Sigmoid colon (tissue), 6 donors: ENCODE measurements at regions not wholly inside any gene's neighbourhood (a gene's known extent, or its start where the extent isn't known, plus 50 kb on each side); places are given as distances from the start of the nearest gene placed in this dataset.
A peak's percentile ranks its signal among the peaks of the same experiment; 100 is the strongest.
"Not testable (repeated sequence)": the region's sequence is repeated elsewhere in the genome, so short reads cannot be mapped to it uniquely, and the experiment has no call there.

Experiments used
- DNase-seq: peaks from one replicate; pipeline ENCODE4 v3.0.0-alpha.2; 2019
- H3K27ac ChIP-seq, 4 donors: fragments of 200-600 bp; sonication (generic); one replicate each; pipeline ENCODE4 v1.5.1; 2016 to 2019; ENCODE audit warnings: mild to moderate bottlenecking in 1 of 4
- H3K27me3 ChIP-seq, 3 donors: fragments of 200-600 bp; sonication (generic); one replicate each; pipeline ENCODE4 v1.5.1; 2019; ENCODE audit warnings: mild to moderate bottlenecking in 1 of 3
- H3K36me3 ChIP-seq, 4 donors: fragments of 200-600 bp; sonication (generic); one replicate each; pipeline ENCODE4 v1.5.1; 2016 to 2019
- H3K4me1 ChIP-seq, 4 donors: fragments of 200-600 bp; sonication (generic); one replicate each; pipeline ENCODE4 v1.5.1; 2017 to 2019
- H3K4me3 ChIP-seq, 4 donors: fragments of 200-600 bp; sonication (generic); one replicate each; pipeline ENCODE4 v1.5.1; 2017 to 2019; ENCODE audit warnings: mild to moderate bottlenecking in 2 of 4, moderate library complexity in 1 of 4
- H3K9me3 ChIP-seq, 4 donors: fragments of 200-600 bp in 3 of 4; sonication (generic) in 3 of 4; one replicate each; pipeline versions ENCODE4 v1.5.1 to v1.6.1; 2013 to 2019
- WGBS, 2 donors: extraction: QIAGEN DNeasy Blood & Tissue Kit; methylation state at CpG; one replicate each; pipeline ENCODE4 v1.1.7; 2013; 5-methylcytosine and 5-hydroxymethylcytosine counted together
- intact Hi-C: fragments of 100-400 bp; cut with DNase I; formaldehyde crosslinking; loops from one replicate; pipeline ENCODE4 v1.15.1; 2023
- donor health status: healthy with polysubstance abuse.
- donor health status: healthy.

DNA sequence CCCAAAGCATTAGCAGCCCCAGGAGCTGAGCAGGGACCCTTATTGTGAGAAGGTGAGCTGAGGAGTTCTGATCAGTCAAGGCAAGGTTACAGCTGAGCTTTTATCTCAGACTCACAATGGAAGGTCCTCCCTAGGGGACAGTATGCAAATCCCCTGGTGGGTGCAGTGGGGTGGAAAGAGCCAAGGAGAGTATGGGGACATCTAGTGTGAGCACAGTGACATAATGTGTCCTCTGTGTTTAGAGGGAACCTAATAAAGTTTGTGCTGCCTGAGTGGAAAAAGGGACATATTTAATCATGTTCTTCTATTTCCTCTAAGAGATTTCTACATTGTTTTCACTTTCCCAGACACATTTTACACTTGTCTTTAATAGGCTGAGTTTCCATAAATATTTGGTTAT, 438.0 kb downstream of the RPIA start:
- H3K27me3 ChIP-seq, H3K4me3 ChIP-seq, intact Hi-C loops, H3K4me1 ChIP-seq, H3K9me3 ChIP-seq, DNase-seq, H3K36me3 ChIP-seq, H3K27ac ChIP-seq: not testable (repeated sequence)

DNA sequence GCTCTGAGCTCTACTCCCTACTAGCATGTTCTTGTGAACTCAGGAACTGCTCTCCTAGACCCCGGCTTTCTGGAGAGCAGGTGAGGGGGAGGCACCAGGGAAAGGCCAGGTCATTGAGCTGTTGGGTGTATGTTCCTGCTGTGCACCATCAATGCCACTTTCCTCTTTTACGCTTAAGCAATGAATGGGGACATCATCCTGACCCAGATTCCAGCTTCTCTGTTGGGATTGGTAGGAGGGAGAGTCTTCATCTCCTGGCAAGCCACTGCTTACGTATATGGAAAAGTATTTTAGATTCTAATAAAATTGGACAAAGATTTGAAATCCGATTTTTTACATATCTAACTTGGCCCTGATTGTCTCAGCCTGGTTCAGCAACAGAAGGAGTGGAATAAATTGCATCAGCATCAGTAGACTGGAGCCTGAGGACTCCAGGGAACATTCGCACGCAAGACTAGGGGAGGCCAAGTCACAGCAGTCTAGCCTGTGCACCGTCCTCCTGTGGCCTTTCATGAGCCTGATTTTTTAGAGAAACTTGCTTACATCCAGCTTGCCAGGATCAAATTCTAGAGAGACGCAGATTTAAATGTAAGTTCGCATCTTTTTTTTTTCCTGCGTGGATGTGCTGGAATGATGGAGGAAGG, 439.3 kb downstream of the RPIA start:
- DNase-seq, intact Hi-C loops: not testable (repeated sequence)

DNA sequence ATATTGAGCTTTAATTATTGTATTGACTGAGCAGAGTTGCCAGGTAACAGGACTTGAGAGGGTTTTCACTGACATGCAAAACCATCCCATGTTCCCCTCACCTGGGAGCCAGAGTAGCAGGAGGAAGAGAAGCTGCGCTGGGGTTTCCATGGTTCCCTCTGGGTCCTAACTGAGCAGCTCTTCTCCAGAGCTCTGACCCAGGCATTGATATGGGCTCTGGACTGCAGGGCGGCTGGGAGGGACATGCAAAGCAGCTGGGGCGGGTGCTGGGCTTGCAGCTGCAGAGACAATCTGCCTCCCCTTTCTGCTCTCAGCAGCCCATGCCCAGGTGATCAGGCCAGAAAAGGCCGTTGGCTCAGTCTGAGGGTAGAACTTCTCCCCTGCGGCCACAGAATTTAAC, 451.5 kb downstream of the RPIA start:
- WGBS, 2 donors: 23 to 38% methylated on average over 5 of the region's 5 CpGs
- H3K27me3 ChIP-seq, H3K4me1 ChIP-seq, H3K4me3 ChIP-seq, H3K9me3 ChIP-seq, intact Hi-C loops, H3K36me3 ChIP-seq, H3K27ac ChIP-seq, DNase-seq: not testable (repeated sequence)

More for the DNA sequence above, 439.3 kb downstream of the RPIA start:
- H3K4me3 ChIP-seq, H3K27me3 ChIP-seq, H3K9me3 ChIP-seq, H3K27ac ChIP-seq, H3K36me3 ChIP-seq, H3K4me1 ChIP-seq: not testable (repeated sequence)
- WGBS, 2 donors: 84 to 86% methylated on average over 10 of the region's 10 CpGs

DNA sequence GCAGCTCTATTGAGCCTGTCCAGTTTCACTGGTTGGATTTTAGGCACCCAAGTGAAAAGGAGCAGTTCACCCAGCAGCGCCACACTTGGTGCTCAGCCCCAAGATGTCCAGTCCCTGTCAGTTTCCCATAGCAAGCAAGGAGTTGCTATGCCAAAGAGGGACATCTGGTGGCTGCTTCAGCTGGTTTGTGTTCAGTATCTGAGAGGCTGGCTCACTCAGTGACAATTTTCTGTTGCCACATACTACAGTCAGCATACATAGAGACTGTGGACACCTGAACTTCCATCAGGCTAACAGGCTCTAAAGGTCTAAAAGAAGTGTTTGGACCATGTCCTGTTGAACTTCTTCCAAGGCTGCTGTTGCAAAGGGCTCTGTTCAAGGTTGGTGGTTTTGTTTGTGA, 453.9 kb downstream of the RPIA start:
- DNase-seq, H3K36me3 ChIP-seq, H3K4me1 ChIP-seq, H3K27me3 ChIP-seq, H3K27ac ChIP-seq, H3K9me3 ChIP-seq, H3K4me3 ChIP-seq, intact Hi-C loops: not testable (repeated sequence)
- 85 to 93% methylated on average over 1 of the region's 1 CpG for WGBS, 2 donors

DNA sequence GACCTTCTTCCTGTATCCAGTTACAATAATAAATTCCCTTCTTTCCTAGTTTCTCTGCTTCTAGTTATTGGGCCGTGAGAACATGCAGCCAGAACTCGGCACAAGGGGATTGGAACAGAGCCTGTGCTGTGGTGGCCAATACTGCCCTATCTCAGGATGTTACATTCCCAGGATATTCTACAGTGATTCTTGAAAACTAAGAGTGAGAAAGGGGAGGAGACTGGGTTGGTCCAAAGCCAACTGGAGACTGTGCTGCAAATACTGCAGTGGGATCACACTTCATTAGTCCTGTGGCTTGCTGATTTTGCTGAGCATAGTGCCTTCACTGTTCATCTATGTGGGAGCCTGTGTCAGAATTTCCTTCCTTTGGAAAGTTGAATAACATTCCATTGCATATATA, 456.8 kb downstream of the RPIA start:
- intact Hi-C loops, H3K9me3 ChIP-seq, H3K27ac ChIP-seq, DNase-seq, H3K36me3 ChIP-seq, H3K4me1 ChIP-seq, H3K4me3 ChIP-seq, H3K27me3 ChIP-seq: not testable (repeated sequence)
- 69 to 80% methylated on average over 2 of the region's 2 CpGs for WGBS, 2 donors

DNA sequence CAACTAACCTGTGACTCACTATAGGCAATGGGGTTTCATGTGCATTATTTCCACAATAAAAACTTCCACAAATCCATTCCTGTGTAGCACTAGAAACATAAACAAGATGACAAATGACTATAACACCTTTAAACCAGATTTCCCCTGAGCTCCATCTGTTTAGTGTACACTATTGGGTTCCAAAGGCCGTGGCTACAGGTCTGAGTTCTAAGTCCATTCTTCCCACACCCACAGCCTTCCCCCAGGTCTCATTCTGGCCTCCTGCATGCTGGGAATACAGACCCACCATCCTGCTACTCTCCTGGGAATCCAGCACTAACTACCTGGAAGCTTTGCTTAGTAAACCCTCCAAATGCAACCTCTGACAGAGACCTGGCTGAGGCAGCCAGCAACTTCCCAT, 460.2 kb downstream of the RPIA start:
- H3K9me3 ChIP-seq, H3K27me3 ChIP-seq, DNase-seq, H3K36me3 ChIP-seq, H3K4me1 ChIP-seq, H3K27ac ChIP-seq, intact Hi-C loops, H3K4me3 ChIP-seq: not testable (repeated sequence)
- WGBS, 2 donors: 0 to 40% methylated on average over 1 of the region's 1 CpG

DNA sequence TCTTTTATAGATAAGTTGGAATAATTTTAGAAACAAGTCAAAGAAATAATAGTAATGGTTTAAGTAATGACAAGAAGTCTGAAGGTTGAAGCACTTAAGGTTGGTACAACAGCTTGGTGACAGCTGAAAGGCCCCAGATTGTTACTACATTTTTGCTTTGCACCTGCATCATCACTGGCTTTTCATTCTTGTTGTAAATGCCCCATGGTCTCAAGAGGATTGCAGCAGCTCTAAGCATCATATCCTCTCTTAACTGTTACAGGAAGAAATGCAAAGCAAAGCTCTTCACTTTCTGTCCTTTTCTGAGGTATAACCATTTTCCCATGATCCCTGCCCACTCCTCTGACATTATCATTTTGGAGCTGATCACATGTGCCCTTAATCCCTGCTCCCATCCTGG, 461.0 kb downstream of the RPIA start:
- H3K4me3 ChIP-seq, H3K4me1 ChIP-seq, DNase-seq, H3K36me3 ChIP-seq, H3K27ac ChIP-seq, intact Hi-C loops, H3K27me3 ChIP-seq, H3K9me3 ChIP-seq: not testable (repeated sequence)

DNA sequence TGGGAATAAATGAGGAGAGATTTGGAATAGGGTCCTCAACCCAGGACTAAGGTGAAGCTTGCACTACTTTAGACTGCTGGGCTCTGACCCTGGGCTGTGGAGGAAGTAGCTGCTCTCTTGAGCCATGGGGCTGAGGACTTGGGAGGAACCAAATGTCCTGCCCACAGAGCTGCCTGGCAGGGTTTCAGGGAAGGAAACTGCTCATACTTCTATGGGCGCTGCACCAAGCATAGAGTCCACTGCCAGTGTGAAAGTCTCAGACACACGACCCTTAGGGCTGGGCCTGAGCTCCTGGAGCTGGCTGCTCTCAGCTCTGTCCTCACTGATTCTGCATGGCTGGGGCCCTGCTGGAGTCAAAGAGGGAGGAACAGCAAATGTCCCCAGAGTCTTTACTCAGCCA, 461.7 kb downstream of the RPIA start:
- 30 to 36% methylated on average over 2 of the region's 2 CpGs for WGBS, 2 donors
- H3K27me3 ChIP-seq, H3K36me3 ChIP-seq, H3K4me1 ChIP-seq, intact Hi-C loops, H3K9me3 ChIP-seq, H3K4me3 ChIP-seq, H3K27ac ChIP-seq: not testable (repeated sequence)
- DNase-seq: peak; percentile 65

DNA sequence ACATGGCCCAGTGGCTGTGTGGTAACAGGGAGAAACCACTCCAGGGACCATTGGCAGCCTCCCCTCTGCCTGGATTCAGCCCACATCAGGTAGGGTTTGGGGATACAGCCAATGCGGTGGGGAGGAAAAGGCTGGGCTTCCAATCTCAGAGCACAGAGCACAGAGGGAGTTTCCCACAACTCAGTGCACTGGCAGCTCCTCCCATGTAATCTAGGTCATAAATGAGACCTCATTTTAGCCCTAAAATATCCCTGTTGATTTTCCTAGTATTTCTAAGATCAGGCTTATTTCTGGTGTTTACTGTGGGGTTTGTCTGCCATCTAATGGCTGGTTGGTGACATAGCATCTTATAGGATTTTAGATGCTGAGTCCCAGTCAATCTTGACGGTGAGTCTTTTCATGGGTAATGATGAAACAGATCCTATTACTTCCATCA, 462.8 kb downstream of the RPIA start:
- H3K4me3 ChIP-seq, H3K27me3 ChIP-seq, H3K36me3 ChIP-seq, H3K27ac ChIP-seq, DNase-seq, intact Hi-C loops, H3K9me3 ChIP-seq, H3K4me1 ChIP-seq: not testable (repeated sequence)
- WGBS, 2 donors: 20 to 55% methylated on average over 1 to 2 of the region's 2 CpGs

DNA sequence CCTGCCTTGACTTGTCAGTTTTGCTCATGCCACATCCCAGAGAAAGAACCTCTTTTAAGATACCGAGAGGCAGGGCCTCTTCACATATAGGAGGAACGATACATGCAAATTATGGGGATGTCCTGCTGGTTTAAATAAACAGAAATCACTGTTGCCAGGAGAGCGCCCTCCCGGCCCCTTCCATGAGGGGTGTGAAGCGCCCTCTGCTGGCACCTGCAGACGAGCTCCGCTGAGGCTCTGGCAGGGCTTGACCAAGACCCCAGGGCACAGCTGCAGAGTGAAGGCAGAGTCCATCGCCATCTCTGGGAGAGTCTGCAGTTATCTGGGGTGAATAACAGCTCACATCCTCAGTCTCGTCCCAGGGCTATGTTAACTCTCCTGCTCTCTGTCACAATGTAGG, 468.8 kb downstream of the RPIA start:
- H3K27ac ChIP-seq, H3K4me1 ChIP-seq, H3K27me3 ChIP-seq, DNase-seq, intact Hi-C loops, H3K4me3 ChIP-seq, H3K36me3 ChIP-seq, H3K9me3 ChIP-seq: not testable (repeated sequence)
- WGBS, 2 donors: 9 to 32% methylated on average over 6 to 7 of the region's 9 CpGs

DNA sequence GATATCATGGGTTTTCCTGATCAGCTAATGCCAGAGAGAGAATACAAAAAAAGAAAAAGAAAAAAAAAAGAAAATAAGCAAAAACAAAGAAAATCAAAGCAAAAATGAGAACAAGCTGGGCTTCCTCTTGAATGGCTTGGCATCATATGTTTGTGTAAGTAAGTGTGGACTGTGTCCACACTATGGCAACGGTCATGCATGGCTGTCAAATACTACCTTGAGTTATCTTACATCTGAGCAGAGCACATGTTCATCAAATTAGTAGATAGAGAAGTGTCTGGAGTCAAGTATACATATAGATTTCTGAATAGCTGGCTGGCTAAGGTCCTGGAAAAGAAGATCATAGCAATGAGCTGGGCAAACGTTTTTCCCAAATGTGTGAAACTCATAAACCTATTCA, 470.2 kb downstream of the RPIA start:
- H3K9me3 ChIP-seq, DNase-seq, intact Hi-C loops, H3K27me3 ChIP-seq, H3K27ac ChIP-seq, H3K4me3 ChIP-seq, H3K4me1 ChIP-seq, H3K36me3 ChIP-seq: not testable (repeated sequence)
- 19 to 52% methylated on average over 2 of the region's 2 CpGs for WGBS, 2 donors

DNA sequence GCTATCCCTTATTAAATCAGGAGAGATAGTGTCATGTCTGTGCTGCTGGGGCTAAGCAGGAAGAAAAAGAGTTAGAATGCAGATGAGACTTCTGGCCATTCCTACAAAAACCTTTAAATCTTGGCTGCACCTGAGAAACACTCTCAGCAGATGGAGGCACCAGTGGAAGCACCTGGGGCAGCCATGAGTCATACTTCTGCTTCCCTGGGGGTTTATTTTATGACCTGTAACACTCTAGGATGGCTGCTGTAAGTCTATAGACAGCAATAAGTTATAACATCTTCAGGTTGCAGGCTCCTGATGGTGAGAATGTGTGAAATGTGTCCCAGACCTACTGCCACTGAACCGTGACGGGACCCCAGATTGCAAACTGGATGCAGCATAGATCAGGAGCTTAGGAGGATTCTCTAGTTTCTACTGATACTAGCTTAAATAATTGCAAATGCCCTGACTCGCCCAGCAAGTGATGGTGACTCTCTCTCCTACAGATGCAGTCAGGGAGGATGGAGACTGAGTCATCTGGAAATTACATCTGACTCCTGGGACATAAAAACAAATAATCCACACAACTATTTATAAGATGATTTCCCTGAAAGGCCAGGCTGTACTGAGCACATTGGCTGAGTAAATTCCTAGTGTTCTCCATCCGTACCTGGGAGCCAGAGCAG, 479.2 kb downstream of the RPIA start:
- 52 to 77% methylated on average over 1 to 2 of the region's 4 CpGs for WGBS, 2 donors
- H3K36me3 ChIP-seq, intact Hi-C loops, DNase-seq, H3K27ac ChIP-seq, H3K27me3 ChIP-seq, H3K4me3 ChIP-seq, H3K9me3 ChIP-seq, H3K4me1 ChIP-seq: not testable (repeated sequence)

DNA sequence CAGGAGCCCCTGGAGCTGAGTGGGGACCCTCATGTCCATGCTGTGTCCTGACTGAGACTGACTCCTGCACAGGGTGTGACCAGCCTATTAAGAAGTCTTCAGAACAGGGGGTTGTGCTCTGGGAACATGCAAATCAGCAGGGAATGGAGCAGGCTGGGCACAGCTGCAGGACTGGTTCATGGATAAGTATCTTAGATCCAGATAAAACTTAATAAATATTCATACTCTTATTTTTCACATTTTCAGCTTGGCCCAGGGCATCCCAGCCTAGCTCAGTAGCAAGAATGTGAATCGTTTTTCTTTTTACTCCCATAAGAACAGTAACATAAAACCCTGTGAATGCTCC, 479.7 kb downstream of the RPIA start:
- H3K4me3 ChIP-seq, intact Hi-C loops, H3K4me1 ChIP-seq, DNase-seq, H3K27ac ChIP-seq, H3K9me3 ChIP-seq, H3K27me3 ChIP-seq, H3K36me3 ChIP-seq: not testable (repeated sequence)
- WGBS, 2 donors: 24 to 65% methylated on average over 1 of the region's 1 CpG

DNA sequence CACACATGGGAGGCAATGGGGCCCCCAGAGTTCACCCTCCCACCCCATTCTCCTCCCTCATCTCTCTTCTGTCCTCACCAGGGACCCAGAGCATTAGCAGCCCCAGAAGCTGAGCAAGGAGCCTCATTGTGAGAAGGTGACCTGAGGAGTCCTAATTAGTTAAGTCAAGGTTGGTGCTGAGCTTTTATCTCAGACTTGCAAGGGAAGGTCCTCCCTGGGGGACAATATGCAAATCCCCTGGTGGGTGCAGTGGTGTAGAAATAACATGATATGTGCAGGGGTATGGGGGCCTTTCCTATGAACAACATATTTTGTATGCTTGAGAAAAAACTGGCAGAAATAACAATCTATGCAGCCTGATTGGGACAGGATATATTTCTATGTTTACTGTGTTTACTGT, 485.5 kb downstream of the RPIA start:
- intact Hi-C loops, H3K9me3 ChIP-seq, H3K4me1 ChIP-seq, H3K27ac ChIP-seq, H3K36me3 ChIP-seq, DNase-seq, H3K4me3 ChIP-seq, H3K27me3 ChIP-seq: not testable (repeated sequence)
